Neural progenitor cell (in vitro differentiated cells): ENCODE measurements at regions not wholly inside any gene's neighbourhood (a gene's known extent, or its start where the extent isn't known, plus 50 kb on each side); places are given as distances from the start of the nearest gene placed in this dataset.

Source experiments
- CTCF ChIP-seq: fragments of 200-600 bp; sonication (generic); IDR thresholded peaks from 2 replicates; pipeline ENCODE4 v1.5.1; 2017; ENCODE audit warnings: antibody characterized with exemption, mild to moderate bottlenecking
- EZH2 ChIP-seq: fragments of 200-600 bp; sonication (generic); IDR thresholded peaks from 2 replicates; pipeline ENCODE4 v1.6.1; 2017; ENCODE audit warnings: antibody characterized with exemption, mild to moderate bottlenecking, moderate library complexity
- EZH2phosphoT487 ChIP-seq: fragments of 200-600 bp; sonication (generic); IDR thresholded peaks from 2 replicates; pipeline ENCODE4 v1.6.1; 2017; ENCODE audit warnings: antibody characterized with exemption

GRCh38 chr4:127284236-127284635, 348.5 kb upstream of the INTU start:
- TF ChIP-seq CTCF (no peak), EZH2 (no peak), EZH2phosphoT487 (no peak)
